Skin of body (tissue), 1 donor: ENCODE measurements at regions not wholly inside any gene's neighbourhood (a gene's known extent, or its start where the extent isn't known, plus 50 kb on each side); places are given as distances from the start of the nearest gene placed in this dataset.

ENCODE experiments used
- DNase-seq: peaks from one replicate; lab custom pipeline; 2025; lab: John Stamatoyannopoulos, UW

DNA sequence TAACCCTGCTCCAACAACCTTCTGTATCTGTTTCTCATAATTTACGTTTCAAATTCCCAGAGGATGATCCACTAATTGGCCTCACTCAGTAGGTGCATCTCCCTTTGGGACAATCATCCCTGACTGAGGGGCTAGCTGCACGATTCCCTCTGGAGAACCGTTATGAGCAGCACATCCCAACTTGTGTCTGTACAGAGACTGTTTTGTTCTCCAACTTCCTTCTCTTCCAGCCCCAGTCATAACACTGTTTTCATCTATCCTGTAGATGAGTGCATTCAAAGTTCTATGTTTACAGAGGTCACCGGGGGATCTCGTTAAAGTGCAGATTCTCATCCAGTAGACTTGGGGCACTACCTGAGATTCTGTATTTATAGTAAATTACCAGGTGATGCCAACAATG is 187.2 kb downstream of the REEP3 start:
- no peak for DNase-seq

GRCh38 chr10:63710703-63711102 is 189.5 kb downstream of the REEP3 start:
- no peak for DNase-seq

GRCh38 chr10:63711361-63711760 is 190.2 kb downstream of the REEP3 start:
- peak; percentile 22 for DNase-seq

- DNase-seq: peak; percentile 63
Measured at GRCh38 chr10:63711867-63712716, 190.9 kb downstream of the REEP3 start.

DNA sequence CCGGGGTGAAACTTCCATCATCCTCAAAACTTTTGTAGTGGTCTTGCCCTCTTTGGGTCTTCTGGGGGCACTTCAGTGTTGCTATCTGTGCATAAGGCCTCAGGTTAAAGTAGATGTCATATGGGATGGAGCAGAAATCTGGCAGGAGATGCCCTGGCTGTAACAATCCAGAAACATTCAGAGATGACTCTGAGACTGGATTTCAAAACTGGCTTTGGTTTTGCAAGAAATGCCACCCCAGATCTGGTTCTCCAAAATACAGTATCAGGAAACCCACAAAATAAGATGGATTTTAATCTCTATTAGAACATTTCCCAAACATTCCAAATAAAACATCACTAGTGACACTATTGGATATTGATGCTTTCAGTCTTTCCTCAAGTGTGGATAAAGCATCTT is 191.5 kb downstream of the REEP3 start:
- DNase-seq: no peak

- DNase-seq: peak; percentile 89
Measured at GRCh38 chr10:63713191-63714144, 192.3 kb downstream of the REEP3 start.

GRCh38 chr10:63716016-63716580 is 194.9 kb downstream of the REEP3 start:
- no peak for DNase-seq

DNA sequence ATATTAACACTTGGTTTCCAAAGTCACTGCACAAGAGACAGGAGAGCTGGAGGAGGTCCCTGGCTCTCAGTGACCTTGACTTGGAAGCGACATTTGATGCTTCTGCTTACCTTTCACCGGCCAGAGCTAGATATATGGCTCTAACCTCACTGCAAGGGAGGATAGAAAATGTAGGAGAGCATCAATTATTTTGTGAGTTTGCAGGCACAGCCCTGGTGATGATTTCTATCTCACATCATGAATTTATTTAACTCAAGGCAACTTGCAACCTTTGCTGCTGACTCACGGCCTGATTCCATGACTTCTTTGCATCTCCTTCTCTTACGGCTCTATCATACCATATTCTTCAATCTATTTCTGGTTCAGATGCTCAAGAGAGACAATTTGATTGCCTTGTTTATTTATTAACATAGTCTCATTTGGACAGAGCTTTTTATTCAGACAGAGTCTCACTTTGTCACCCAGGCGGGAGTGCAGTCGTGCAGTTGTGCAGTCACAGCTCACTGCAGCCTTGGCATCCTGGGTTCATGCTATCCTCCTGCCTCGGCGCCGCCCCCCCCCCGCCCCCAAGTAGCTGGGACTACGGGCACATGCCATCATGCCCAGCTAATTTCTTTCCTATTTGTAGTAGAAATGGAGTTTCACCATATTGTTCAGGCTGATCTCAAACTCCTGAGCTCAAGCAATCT is 196.0 kb downstream of the REEP3 start:
- no peak for DNase-seq

DNA sequence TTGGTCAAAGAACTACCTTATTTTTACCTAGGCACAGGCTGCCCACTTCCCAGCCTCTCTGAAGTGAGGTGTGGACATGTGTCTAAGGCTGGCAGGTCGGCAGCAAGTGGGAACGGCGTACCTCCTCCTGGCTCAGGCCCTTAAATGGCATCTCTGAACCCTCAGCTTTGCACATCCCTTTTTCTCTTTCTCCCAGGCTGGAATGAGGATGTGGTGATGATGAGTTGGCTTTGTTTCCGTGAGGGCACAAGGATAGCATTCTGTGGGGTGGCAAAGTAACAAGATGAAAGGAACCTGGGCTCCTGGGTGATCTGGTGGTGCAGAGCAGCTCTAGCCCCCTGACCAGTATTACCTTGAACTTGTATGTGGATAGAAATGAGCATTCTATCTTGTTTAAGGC is 196.8 kb downstream of the REEP3 start:
- no peak for DNase-seq

GRCh38 chr10:63718421-63718820 is 197.2 kb downstream of the REEP3 start:
- DNase-seq: peak; percentile 47

DNA sequence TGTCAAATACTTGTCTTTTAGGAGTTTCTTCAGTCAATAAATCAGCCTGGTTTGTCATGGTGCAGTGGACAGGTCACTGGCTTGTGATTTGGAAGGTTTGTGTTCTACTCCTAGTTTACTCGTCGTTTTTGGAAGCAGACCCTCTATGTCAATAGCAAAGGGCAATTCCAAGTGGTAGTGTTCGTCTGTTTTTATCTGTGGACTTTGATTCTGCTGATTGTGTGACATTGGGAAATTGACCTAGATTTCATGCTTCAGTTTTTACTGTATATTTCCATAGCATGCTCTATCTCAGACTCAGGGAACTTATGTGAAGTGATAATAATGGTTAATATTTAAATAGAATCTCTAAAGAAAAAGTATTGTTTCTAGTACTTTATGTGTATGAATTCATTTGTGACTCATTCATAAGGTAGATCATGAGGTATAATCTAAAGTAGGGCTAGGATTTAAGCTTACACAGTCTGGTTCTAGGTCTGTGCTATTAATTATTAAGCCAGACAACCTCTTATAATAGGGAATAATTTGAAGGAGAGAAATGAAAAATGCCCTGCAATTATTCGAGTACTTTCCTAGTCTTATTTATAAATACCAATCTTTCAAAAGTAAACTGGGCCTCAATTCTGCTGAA is 198.1 kb downstream of the REEP3 start:
- DNase-seq: no peak

DNA sequence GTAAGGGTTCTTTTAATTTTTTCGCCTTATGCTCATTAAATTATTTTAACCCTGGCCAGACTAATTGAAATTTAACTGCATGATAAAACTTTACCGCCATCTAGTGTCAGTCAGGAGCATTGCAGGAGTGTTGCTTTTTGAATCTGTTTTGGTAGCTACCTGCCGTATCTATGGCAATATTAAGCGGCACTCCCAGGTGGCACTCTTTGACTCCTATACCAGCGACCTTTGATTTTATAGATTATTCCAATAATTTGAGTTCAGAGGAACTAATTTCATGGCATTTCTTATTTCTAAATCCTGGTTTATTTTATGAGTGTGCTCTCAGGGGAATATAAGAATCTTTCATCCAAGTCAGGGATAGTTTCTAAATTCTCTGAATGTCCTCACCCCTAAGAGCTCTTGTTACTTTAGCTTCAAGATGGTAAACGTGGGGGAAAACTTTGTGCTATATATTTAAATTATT is 198.9 kb downstream of the REEP3 start:
- DNase-seq: peak; percentile 63

- DNase-seq: no peak
Measured at GRCh38 chr10:63720676-63721075, 199.5 kb downstream of the REEP3 start.

DNA sequence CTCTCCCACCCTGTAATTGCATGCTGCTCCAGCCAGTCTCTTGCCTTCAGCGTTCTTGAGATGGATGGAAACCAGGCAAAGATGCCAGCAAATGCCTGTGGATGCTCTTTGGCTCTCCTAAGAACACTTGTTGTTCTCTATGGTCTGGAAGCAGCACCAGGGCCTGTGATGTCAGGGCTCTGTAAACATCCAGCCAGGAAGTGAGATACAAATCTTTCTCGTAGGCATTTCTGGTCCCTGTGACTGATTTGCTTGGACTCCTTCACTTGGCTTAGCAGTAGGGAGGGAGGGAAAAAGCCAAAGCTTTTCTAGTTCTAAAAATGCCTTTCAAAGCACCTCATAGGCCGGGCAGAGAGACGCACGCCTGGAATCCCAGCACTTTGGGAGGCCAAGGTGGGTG is 201.3 kb downstream of the REEP3 start:
- DNase-seq: no peak

GRCh38 chr10:63723320-63723719 is 202.1 kb downstream of the REEP3 start:
- DNase-seq: no peak

- DNase-seq: no peak
Measured at GRCh38 chr10:63723741-63724140, 202.5 kb downstream of the REEP3 start.

- no peak for DNase-seq
Measured at GRCh38 chr10:63724922-63725321, 203.7 kb downstream of the REEP3 start.

GRCh38 chr10:63726867-63727266 is 205.7 kb downstream of the REEP3 start:
- no peak for DNase-seq

DNA sequence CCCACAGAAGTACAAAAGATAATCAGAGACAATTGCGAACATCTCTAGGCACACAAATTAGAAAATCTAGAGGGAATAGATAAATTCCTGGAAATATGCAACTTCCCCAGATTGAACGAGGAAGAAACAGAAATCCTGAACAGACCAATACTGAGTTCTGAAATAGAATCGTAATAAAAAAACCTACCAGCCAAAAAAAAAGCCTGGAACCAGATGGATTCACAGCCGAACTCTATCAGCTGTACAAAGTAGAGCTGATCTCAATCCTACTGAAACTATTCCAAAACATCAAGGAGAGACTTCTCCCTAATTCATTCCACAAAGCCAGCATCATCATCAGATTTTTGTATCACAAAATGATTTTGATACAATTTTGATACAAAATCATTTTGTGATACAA is 206.4 kb downstream of the REEP3 start:
- DNase-seq: peak; percentile 43

DNA sequence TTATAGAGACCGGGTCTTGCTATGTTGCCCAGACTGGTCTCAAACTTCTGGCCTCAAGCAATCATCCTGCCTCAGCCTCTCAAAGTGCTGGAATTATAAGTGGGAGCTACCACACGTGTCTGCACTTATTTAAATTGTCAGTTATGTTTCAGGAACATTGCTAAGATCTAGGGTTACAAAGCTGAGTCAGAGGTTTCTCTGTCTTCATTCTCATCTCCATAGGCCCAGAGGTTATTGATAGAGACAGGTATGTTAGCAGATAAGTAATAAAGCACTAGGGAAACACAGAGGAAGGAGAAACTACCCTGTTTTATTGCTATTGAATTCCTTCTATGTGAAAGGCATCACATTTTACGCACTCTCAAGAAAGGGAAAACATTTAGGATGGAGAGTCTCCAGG is 214.1 kb downstream of the REEP3 start:
- no peak for DNase-seq

DNA sequence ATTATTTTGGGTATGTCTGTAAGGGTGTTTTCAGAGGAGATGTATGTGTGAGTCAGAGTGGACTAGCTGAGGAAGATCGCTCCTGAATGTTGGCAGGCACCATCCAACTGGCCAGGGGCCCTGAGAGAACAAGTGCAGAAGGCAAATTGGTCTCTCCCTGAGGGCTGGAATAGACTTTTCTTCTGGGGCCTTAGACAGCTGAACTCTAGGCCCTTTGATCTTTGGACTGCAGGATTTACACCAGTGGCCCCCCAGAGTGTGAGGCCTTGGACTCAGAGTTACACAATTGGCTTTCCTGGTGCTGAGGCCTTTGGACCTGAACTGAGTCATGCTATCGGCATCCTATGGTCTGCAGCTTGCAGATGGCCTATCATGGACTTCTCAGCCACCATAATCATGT is 217.2 kb downstream of the REEP3 start:
- no peak for DNase-seq
